Cardiac muscle cell (in vitro differentiated cells and primary cell): ENCODE measurements at regions not wholly inside any gene's neighbourhood (a gene's known extent, or its start where the extent isn't known, plus 50 kb on each side); places are given as distances from the start of the nearest gene placed in this dataset.
A peak's percentile ranks its signal among the peaks of the same experiment; 100 is the strongest.

Experiments
- DNase-seq, 2 donors: peaks; one replicate each; pipeline versions ENCODE4 v3.0.0 to v3.0.0-alpha.2; 2010 to 2017; ENCODE audit warnings: low read depth in 1 of 2, low spot score in 1 of 2
- H3K27ac ChIP-seq: fragments of 200-600 bp; sonication (generic); 2 replicates; pipeline ENCODE4 v1.5.1; 2016
- H3K27me3 ChIP-seq: fragments of 200-600 bp; sonication (generic); 2 replicates; pipeline ENCODE4 v1.6.0; 2016; ENCODE audit warnings: control low read depth
- H3K36me3 ChIP-seq: fragments of 200-600 bp; sonication (generic); 2 replicates; pipeline ENCODE4 v1.5.1; 2016; ENCODE audit warnings: control low read depth
- H3K4me1 ChIP-seq: fragments of 200-600 bp; sonication (generic); 2 replicates; pipeline ENCODE4 v1.8.1; 2017; ENCODE audit warnings: low read depth, mild to moderate bottlenecking, mixed run types
- H3K4me3 ChIP-seq: fragments of 200-600 bp; sonication (generic); 2 replicates; pipeline ENCODE4 v1.5.1; 2016; ENCODE audit warnings: mild to moderate bottlenecking
- H3K9me3 ChIP-seq: fragments of 200-600 bp; sonication (generic); 2 replicates; pipeline ENCODE4 v1.5.1; 2017; ENCODE audit warnings: low read depth, mild to moderate bottlenecking, control low read depth
- TF ChIP-seq, protein P1 (sequence below): IDR thresholded peaks from 2 replicates; pipeline ENCODE4 v1.5.1; 2012; ENCODE audit warnings: low read depth, mild to moderate bottlenecking, low read length

DNA sequence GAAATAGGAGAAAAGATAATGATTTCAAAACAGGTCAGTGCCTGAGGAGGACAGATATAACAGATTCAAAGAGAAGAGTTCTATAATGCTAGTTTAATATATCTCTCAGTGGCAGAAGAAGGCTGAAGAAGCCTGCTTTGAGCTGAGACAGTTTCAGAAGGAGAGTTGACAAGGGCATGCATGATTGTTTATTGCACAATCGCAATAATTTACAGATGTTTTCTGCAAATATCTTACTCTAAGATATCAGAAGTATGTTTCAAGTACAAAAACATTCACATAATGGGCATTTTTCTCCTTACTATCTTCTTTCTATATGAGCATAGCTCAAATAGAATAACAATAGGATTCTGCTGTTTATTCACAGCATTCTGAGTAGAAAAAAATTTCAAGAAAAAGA is 557.7 kb upstream of the NRSN1 start:
- Histone ChIP-seq H3K9me3 (no peaks in the 10 kb centered on the region), H3K4me3 (no peak overlapping the region), H3K4me1 (no peaks in the 10 kb centered on the region), H3K36me3 (no peaks in the 10 kb centered on the region), H3K27ac (no peak overlapping the region), H3K27me3 (no peaks in the 10 kb centered on the region)
- TF ChIP-seq, protein P1, sequence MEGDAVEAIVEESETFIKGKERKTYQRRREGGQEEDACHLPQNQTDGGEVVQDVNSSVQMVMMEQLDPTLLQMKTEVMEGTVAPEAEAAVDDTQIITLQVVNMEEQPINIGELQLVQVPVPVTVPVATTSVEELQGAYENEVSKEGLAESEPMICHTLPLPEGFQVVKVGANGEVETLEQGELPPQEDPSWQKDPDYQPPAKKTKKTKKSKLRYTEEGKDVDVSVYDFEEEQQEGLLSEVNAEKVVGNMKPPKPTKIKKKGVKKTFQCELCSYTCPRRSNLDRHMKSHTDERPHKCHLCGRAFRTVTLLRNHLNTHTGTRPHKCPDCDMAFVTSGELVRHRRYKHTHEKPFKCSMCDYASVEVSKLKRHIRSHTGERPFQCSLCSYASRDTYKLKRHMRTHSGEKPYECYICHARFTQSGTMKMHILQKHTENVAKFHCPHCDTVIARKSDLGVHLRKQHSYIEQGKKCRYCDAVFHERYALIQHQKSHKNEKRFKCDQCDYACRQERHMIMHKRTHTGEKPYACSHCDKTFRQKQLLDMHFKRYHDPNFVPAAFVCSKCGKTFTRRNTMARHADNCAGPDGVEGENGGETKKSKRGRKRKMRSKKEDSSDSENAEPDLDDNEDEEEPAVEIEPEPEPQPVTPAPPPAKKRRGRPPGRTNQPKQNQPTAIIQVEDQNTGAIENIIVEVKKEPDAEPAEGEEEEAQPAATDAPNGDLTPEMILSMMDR: no peak
- no peak for DNase-seq

- H3K4me1 ChIP-seq: no peaks in the 10 kb centered on the region
- no peak overlapping the region for H3K4me3 ChIP-seq
- H3K36me3 ChIP-seq: no peaks in the 10 kb centered on the region
- no peaks in the 10 kb centered on the region for H3K9me3 ChIP-seq
- peak in 1 of 2 donors; percentile 38 for DNase-seq
- H3K27me3 ChIP-seq: no peaks in the 10 kb centered on the region
- H3K27ac ChIP-seq: no peak overlapping the region
- TF ChIP-seq, protein P1: no peak
Observed at GRCh38 chr6:23584134-23584763, 541.8 kb upstream of the NRSN1 start.

- no peaks in the 10 kb centered on the region for H3K9me3 ChIP-seq
- H3K4me3 ChIP-seq: no peak overlapping the region
- TF ChIP-seq, protein P1: no peak
- DNase-seq: no peak
- H3K4me1 ChIP-seq: no peaks in the 10 kb centered on the region
- H3K27me3 ChIP-seq: no peaks in the 10 kb centered on the region
- H3K36me3 ChIP-seq: no peaks in the 10 kb centered on the region
- no peak overlapping the region for H3K27ac ChIP-seq
Observed at GRCh38 chr6:23587582-23587981, 538.4 kb upstream of the NRSN1 start.

DNA sequence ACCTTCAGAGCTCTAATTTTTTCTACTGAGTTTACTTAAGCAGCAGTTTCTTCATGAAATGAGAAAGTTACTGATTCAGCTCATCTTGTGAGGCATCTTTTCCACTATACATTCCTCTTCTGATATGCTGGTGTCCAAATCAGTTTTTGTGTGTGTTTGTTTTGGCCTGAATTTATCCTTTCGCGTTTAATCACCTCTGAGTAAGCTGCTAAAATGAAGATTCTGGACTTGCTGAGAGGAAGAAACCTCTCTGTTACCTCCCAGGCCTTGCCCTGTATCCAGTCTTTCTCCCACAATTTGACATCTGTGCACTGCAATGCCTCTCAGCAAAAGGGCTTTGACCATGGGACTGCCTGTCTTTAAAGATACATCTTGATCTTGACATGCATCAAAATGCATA is 536.2 kb upstream of the NRSN1 start:
- TF ChIP-seq, protein P1: no peak
- Histone ChIP-seq H3K4me3 (no peak overlapping the region), H3K36me3 (no peaks in the 10 kb centered on the region), H3K27ac (no peak overlapping the region), H3K27me3 (no peaks in the 10 kb centered on the region), H3K9me3 (no peaks in the 10 kb centered on the region), H3K4me1 (no peaks in the 10 kb centered on the region)
- DNase-seq: peak in 1 of 2 donors; percentile 4

- no peaks in the 10 kb centered on the region for H3K4me1 ChIP-seq
- no peak for DNase-seq
- no peaks in the 10 kb centered on the region for H3K36me3 ChIP-seq
- no peak overlapping the region for H3K4me3 ChIP-seq
- TF ChIP-seq, protein P1: no peak
- H3K9me3 ChIP-seq: no peaks in the 10 kb centered on the region
- H3K27me3 ChIP-seq: no peaks in the 10 kb centered on the region
- H3K27ac ChIP-seq: no peak overlapping the region
Observed at GRCh38 chr6:23590498-23591126, 535.4 kb upstream of the NRSN1 start.
